Adrenal gland (tissue), 9 donors: ENCODE measurements at regions not wholly inside any gene's neighbourhood (a gene's known extent, or its start where the extent isn't known, plus 50 kb on each side); places are given as distances from the start of the nearest gene placed in this dataset.
"Not testable (repeated sequence)": the region's sequence is repeated elsewhere in the genome, so short reads cannot be mapped to it uniquely, and the experiment has no call there.

Experiments
- DNase-seq, 7 donors: peaks; one replicate each; pipeline ENCODE4 v3.0.0-alpha.2; 2019 to 2020
- H3K27ac ChIP-seq, 5 donors: fragments of 200-600 bp; sonication (generic) in 4 of 5; 1 replicate in 3 of 5; 2 replicates in 2 of 5; pipeline versions ENCODE4 v1.5.1 to v1.8.0; 2016 to 2020; ENCODE audit warnings: mild to moderate bottlenecking in 1 of 5
- H3K27me3 ChIP-seq: fragments of 200-600 bp; 2 replicates; pipeline ENCODE4 v1.8.0; 2021
- H3K36me3 ChIP-seq, 2 donors: fragments of 200-600 bp; replicated peaks in 1 of 2; 1 replicate in 1 of 2; 2 replicates in 1 of 2; pipeline versions ENCODE4 v1.5.1 to v1.8.0; 2018 to 2022
- H3K4me1 ChIP-seq, 2 donors: fragments of 200-600 bp; replicated peaks in 1 of 2; 1 replicate in 1 of 2; 2 replicates in 1 of 2; pipeline versions ENCODE4 v1.5.1 to v1.8.0; 2018 to 2021
- H3K4me3 ChIP-seq, 4 donors: fragments of 200-600 bp; sonication (generic) in 3 of 4; one replicate each; pipeline ENCODE4 v1.5.1; 2016 to 2018
- H3K9me3 ChIP-seq, 3 donors: fragments of 200-600 bp; sonication (generic) in 1 of 3; replicated peaks in 1 of 3; 1 replicate in 2 of 3; 2 replicates in 1 of 3; pipeline versions ENCODE4 v1.5.1 to v1.8.0; 2016 to 2021
- CTCF ChIP-seq, 6 experiments: fragments of 450-650 bp in 4 of 6; fragments of 200-600 bp in 2 of 6; sonication (generic) in 1 of 6; IDR thresholded peaks; 1 replicate in 5 of 6; 2 replicates in 1 of 6; pipeline versions ENCODE4 v1.5.1 to v1.8.0; 2016 to 2021; ENCODE audit warnings: antibody characterized with exemption in 6 of 6, mild to moderate bottlenecking in 2 of 6, moderate library complexity in 1 of 6
- POLR2A ChIP-seq, 2 donors: fragments of 450-650 bp; IDR thresholded peaks; one replicate each; pipeline ENCODE4 v1.6.1; 2017; ENCODE audit warnings: antibody characterized with exemption in 2 of 2, mild to moderate bottlenecking in 2 of 2, moderate library complexity in 1 of 2
- WGBS, 4 donors: extraction: QIAGEN DNeasy Blood & Tissue Kit in 2 of 4; methylation state at CpG; one replicate each; pipeline versions ENCODE4 v1.1.5 to v1.1.7; 2013 to 2017; 5-methylcytosine and 5-hydroxymethylcytosine counted together
- intact Hi-C, 2 donors: fragments of 100-400 bp; cut with DNase I; formaldehyde crosslinking; loops; one replicate each; pipeline versions ENCODE4 v1.14.1 to v1.15.0; 2022 to 2023
- donor health status: healthy with polysubstance abuse.
- donor health status: Bipolar disorder and iron deficiency.
- donor health status: DM: yes; HTN: yes; CAD: no.
- donor health status: DM: no; HTN: no; CAD: no.
- donor health status: DM: no; HTN: no; CAD: no.

GRCh38 chr6:153367021-153367420, 235.9 kb upstream of the RGS17 start:
- Histone ChIP-seq H3K4me3 (no peak overlapping the region), H3K36me3 (no peaks in the 10 kb centered on the region), H3K9me3 (no peaks in the 10 kb centered on the region), H3K27ac (no peak overlapping the region), H3K27me3 (no peaks in the 10 kb centered on the region), H3K4me1 (no peaks in the 10 kb centered on the region)
- no peak for DNase-seq
- TF ChIP-seq CTCF (IDR thresholded peaks at IDR 0.05): no peak
- TF ChIP-seq POLR2A (IDR thresholded peaks at IDR 0.05): no peak
- intact Hi-C loops: no loop called here
- 65 to 76% (median 68%) methylated on average over 6 of the region's 6 CpGs for WGBS, 4 donors

- H3K27ac ChIP-seq: no peak overlapping the region
- 57 to 72% (median 69%) methylated on average over 6 of the region's 6 CpGs for WGBS, 4 donors
- H3K9me3 ChIP-seq: no peaks in the 10 kb centered on the region
- no peak for DNase-seq
- no peaks in the 10 kb centered on the region for H3K36me3 ChIP-seq
- H3K4me3 ChIP-seq: no peak overlapping the region
- H3K27me3 ChIP-seq: no peaks in the 10 kb centered on the region
- TF ChIP-seq CTCF (IDR thresholded peaks at IDR 0.05): no peak
- TF ChIP-seq POLR2A (IDR thresholded peaks at IDR 0.05): no peak
- intact Hi-C loops: no loop called here
- H3K4me1 ChIP-seq: no peaks in the 10 kb centered on the region
Observed at GRCh38 chr6:153357391-153357790, 226.3 kb upstream of the RGS17 start.

DNA sequence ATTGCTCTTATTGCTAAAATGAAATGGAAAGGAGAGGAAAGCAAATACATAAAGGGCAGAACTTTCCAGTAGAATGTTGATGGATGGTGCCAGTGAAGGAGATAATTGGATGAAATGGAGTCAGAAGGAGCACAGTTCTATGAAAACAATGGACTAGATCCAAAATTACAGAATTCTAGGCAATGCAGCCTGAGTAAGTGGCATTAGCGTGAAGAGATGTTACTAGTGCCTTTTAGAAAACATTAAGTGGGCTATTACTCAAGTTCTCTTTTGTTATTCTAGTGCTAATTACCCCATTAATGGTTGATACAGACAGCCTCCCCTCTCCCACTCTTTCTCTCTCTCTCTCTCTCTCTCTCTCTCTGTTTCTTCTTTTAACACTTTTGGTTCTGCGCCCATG, 209.5 kb upstream of the RGS17 start:
- H3K4me3 ChIP-seq: no peak overlapping the region
- intact Hi-C loops: no loop called here
- no peaks in the 10 kb centered on the region for H3K9me3 ChIP-seq
- no peaks in the 10 kb centered on the region for H3K27me3 ChIP-seq
- no peak overlapping the region for H3K27ac ChIP-seq
- H3K4me1 ChIP-seq: no peaks in the 10 kb centered on the region
- TF ChIP-seq CTCF (IDR thresholded peaks at IDR 0.05) (no peak), POLR2A (IDR thresholded peaks at IDR 0.05) (no peak)
- WGBS, 4 donors: 47 to 62% (median 61%) methylated on average over 2 of the region's 2 CpGs
- DNase-seq: no peak
- H3K36me3 ChIP-seq: no peaks in the 10 kb centered on the region

DNA sequence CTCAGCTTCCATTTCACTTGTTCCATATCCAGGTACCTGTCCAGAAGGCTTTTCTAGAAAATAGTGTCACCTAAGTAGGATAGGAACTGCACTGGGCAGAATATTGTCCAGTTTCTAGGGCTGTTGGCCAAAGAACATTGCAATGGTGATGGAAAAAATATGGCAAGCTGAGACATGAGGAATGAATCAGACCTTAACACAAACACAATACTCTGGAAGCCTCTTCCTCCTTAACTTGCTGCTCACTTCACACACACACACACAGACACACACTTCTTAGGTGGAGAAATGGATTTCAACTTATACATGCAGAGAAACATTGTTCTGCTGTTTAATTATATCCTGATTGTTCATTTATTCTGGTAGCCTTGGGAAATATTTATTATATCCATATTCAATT, 203.0 kb upstream of the RGS17 start:
- no peak for DNase-seq
- no peaks in the 10 kb centered on the region for H3K36me3 ChIP-seq
- intact Hi-C loops: no loop called here
- no peaks in the 10 kb centered on the region for H3K9me3 ChIP-seq
- no peaks in the 10 kb centered on the region for H3K27me3 ChIP-seq
- H3K27ac ChIP-seq: no peak overlapping the region
- TF ChIP-seq POLR2A (IDR thresholded peaks at IDR 0.05): no peak
- no peak for TF ChIP-seq CTCF (IDR thresholded peaks at IDR 0.05)
- no peak overlapping the region for H3K4me3 ChIP-seq
- H3K4me1 ChIP-seq: no peaks in the 10 kb centered on the region

DNA sequence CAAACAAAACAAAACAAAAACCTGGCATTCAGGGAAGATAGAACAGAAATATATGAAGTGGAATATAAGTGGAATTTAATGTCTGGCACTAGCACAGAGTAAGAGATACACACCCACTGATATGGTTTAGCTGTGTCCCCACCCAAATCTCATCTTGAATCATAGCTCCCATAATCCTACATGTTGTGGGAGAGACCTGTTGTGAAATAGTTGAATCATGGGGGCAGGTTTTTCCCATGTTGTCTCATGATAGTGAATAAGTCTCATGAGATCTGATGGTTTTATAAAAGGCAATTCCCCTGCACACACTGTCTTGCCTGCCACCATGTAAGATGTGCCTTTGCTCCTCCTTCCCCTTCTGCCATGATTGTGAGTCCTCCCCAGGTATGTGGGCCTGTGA, 200.1 kb upstream of the RGS17 start:
- H3K4me3 ChIP-seq, H3K27me3 ChIP-seq, H3K36me3 ChIP-seq, H3K4me1 ChIP-seq, H3K27ac ChIP-seq, intact Hi-C loops, DNase-seq, H3K9me3 ChIP-seq: not testable (repeated sequence)
